Loucy (cell line): ENCODE measurements at regions not wholly inside any gene's neighbourhood (a gene's known extent, or its start where the extent isn't known, plus 50 kb on each side); places are given as distances from the start of the nearest gene placed in this dataset.

Experiments used
- EZH2phosphoT487 ChIP-seq: fragments of 200-600 bp; IDR thresholded peaks from 2 replicates; pipeline ENCODE4 v1.6.1; 2018; ENCODE audit warnings: antibody characterized with exemption, mild to moderate bottlenecking, moderate library complexity, borderline replicate concordance
- TF ChIP-seq, protein P1 (sequence below): fragments of 200-600 bp; sonication (generic); conservative IDR thresholded peaks from 2 replicates; pipeline ENCODE4 v1.5.1; 2014; ENCODE audit warnings: mild to moderate bottlenecking, antibody characterized with exemption, low read length

DNA sequence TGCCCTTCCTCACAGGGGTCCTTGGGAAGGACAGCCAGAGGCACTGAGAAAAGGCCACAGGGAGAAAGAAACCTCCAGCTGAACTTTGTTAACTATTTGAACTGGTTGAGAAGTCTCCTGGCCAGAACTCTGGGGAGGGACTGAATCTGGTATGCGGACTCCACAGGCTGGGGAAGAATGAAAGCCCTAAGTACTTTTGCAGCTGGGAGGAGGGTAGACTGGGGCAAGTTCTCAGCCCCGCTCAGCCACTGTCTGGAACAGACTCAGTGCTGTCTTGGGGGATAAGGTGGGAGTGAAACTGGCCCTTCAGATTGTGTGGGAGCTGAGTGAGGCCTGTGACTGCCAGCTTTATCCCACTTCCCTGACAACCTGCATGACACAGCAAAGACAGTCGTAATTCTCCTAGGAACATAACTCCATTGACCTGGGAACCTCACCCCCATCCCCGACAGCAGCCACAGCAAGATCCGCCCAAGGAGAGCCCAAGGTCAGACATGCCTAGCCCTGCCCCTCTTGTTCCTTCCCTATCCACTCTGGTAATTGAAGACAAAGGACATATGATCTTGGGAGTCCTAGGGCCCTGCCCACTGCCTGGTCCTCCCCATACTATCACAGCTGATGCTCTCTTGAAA is 475.1 kb upstream of the CNTN5 start:
- TF ChIP-seq, protein P1, sequence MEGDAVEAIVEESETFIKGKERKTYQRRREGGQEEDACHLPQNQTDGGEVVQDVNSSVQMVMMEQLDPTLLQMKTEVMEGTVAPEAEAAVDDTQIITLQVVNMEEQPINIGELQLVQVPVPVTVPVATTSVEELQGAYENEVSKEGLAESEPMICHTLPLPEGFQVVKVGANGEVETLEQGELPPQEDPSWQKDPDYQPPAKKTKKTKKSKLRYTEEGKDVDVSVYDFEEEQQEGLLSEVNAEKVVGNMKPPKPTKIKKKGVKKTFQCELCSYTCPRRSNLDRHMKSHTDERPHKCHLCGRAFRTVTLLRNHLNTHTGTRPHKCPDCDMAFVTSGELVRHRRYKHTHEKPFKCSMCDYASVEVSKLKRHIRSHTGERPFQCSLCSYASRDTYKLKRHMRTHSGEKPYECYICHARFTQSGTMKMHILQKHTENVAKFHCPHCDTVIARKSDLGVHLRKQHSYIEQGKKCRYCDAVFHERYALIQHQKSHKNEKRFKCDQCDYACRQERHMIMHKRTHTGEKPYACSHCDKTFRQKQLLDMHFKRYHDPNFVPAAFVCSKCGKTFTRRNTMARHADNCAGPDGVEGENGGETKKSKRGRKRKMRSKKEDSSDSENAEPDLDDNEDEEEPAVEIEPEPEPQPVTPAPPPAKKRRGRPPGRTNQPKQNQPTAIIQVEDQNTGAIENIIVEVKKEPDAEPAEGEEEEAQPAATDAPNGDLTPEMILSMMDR = no peak
- no peak for TF ChIP-seq EZH2phosphoT487
